ENCODE measurements at regions not wholly inside any gene's neighbourhood (a gene's known extent, or its start where the extent isn't known, plus 50 kb on each side); places are given as distances from the start of the nearest gene placed in this dataset.

DNA sequence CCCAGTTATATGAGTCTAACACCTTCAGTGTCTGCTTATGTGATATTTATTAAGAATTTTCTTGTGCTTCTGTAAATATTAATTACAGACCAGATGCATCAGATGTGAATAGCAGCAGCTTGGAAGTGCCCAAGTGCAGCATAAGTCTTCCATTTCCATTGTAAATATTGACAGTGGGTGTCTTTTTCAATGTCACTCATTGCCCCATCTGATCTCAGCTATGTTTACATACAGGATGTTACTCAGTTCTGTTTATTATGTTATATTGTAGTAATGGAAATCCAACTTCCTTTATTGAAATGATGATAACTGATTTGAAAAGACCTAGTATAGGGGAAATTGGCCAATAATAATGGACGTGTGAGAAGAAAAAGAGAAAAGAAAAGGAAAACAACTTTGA is 296.7 kb downstream of the SAMD5 start:
- TF ChIP-seq, protein P1, sequence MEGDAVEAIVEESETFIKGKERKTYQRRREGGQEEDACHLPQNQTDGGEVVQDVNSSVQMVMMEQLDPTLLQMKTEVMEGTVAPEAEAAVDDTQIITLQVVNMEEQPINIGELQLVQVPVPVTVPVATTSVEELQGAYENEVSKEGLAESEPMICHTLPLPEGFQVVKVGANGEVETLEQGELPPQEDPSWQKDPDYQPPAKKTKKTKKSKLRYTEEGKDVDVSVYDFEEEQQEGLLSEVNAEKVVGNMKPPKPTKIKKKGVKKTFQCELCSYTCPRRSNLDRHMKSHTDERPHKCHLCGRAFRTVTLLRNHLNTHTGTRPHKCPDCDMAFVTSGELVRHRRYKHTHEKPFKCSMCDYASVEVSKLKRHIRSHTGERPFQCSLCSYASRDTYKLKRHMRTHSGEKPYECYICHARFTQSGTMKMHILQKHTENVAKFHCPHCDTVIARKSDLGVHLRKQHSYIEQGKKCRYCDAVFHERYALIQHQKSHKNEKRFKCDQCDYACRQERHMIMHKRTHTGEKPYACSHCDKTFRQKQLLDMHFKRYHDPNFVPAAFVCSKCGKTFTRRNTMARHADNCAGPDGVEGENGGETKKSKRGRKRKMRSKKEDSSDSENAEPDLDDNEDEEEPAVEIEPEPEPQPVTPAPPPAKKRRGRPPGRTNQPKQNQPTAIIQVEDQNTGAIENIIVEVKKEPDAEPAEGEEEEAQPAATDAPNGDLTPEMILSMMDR (IDR thresholded peaks at IDR 0.05): no peak
- no peak overlapping the region for H3K27ac ChIP-seq
- no peak for DNase-seq (ENCODE audit: low spot score in 2 of 2)
- H3K9me3 ChIP-seq: peaks cover 0 to 8% of the 10 kb centered on the region in 2 donors
- H3K4me1 ChIP-seq: no peaks in the 10 kb centered on the region
- H3K36me3 ChIP-seq: no peaks in the 10 kb centered on the region
- no peak overlapping the region for H3K4me3 ChIP-seq
- intact Hi-C loops (cut with DNase I): no loop called here
- H3K27me3 ChIP-seq: no peaks in the 10 kb centered on the region

- Histone ChIP-seq H3K4me1 (no peaks in the 10 kb centered on the region), H3K27me3 (no peaks in the 10 kb centered on the region), H3K27ac (no peak overlapping the region), H3K4me3 (no peak overlapping the region), H3K36me3 (no peaks in the 10 kb centered on the region), H3K9me3 (peaks cover 0 to 8% of the 10 kb centered on the region in 2 donors)
- DNase-seq (ENCODE audit: low spot score in 2 of 2): no peak
- TF ChIP-seq, protein P1 (IDR thresholded peaks at IDR 0.05): no peak
- intact Hi-C loops (cut with DNase I): no loop called here
Measured at GRCh38 chr6:147806697-147807096, 298.2 kb downstream of the SAMD5 start.

- no peak for DNase-seq (ENCODE audit: low spot score in 2 of 2)
- H3K36me3 ChIP-seq: no peaks in the 10 kb centered on the region
- no peak overlapping the region for H3K4me3 ChIP-seq
- H3K27me3 ChIP-seq: no peaks in the 10 kb centered on the region
- TF ChIP-seq, protein P1 (IDR thresholded peaks at IDR 0.05): no peak
- peaks cover 0 to 8% of the 10 kb centered on the region in 2 donors for H3K9me3 ChIP-seq
- intact Hi-C loops (cut with DNase I): no loop called here
- H3K4me1 ChIP-seq: no peaks in the 10 kb centered on the region
- H3K27ac ChIP-seq: no peak overlapping the region
Measured at GRCh38 chr6:147808640-147809039, 300.1 kb downstream of the SAMD5 start.

DNA sequence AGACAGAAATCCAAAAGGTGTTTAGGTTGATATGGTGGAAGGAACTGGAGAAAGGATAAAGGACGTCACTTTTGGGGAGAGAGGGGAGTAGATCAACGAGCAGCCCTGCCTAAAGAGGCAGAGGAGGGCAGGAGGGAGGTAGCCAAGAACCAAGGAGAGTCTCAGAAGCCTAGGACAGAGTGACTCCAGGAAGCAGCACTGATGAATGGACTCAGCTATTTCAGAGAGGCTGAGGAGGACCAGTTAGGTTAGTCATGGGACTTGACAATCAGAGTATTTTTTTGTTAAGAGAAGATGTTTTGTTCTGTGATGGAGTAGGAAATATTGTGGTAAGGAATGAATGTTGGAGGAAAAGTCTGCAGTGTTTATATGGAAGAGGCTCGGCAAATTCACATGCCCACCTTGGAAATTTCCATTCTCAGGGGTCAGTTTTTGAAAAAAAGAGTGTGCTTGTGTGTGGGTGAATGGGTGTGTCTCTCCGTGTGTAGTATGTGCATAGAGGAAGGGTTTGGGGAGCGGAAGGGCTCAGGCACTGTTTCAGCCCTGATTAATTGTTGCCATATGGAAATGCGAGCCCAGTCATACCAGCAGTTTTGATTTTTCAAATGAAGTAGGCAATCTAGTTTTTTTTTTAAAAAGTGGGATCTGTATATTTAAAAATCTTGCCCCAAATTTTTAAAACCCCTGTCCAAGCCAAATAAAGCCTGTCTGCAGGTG is 303.6 kb downstream of the SAMD5 start:
- no peak for DNase-seq (ENCODE audit: low spot score in 2 of 2)
- H3K36me3 ChIP-seq: no peaks in the 10 kb centered on the region
- H3K27me3 ChIP-seq: no peaks in the 10 kb centered on the region
- H3K4me1 ChIP-seq: no peaks in the 10 kb centered on the region
- TF ChIP-seq, protein P1 (IDR thresholded peaks at IDR 0.05): no peak
- H3K4me3 ChIP-seq: no peak overlapping the region
- peaks cover 0 to 3% of the 10 kb centered on the region in 2 donors for H3K9me3 ChIP-seq
- intact Hi-C loops (cut with DNase I): no loop called here
- H3K27ac ChIP-seq: no peak overlapping the region

DNA sequence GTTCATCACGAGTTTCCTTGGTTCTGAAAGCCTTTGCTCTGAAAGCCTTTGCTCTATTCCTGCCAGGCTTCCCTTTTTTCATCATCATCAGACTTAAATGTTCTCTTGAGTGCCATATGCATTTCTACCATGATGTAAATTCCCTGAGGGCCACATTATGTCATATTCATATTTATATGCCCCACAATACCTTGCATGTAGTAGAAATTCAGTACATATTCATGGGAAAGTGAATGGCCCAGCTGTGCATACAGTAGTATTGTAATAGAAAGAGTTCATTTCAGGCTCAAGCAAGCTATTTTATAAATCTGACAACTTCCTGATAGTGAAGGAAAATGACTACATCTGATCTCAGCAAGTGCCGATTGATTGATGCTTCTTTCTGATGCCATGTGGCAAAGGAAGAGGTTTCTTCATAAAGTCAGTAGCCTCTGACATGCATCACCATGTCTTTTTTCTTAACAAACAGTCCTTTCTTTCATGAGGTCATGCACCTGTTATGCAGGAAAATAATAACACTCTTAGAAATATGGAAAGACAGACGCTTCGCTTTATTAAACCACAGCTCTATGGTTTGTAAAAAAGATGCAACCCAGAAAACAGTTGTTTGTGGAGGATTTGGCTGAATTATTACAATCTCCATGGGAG is 308.7 kb downstream of the SAMD5 start:
- intact Hi-C loops (cut with DNase I): no loop called here
- TF ChIP-seq, protein P1 (IDR thresholded peaks at IDR 0.05): no peak
- no peak for DNase-seq (ENCODE audit: low spot score in 2 of 2)
- Histone ChIP-seq H3K4me3 (no peak overlapping the region), H3K27ac (no peak overlapping the region), H3K4me1 (no peaks in the 10 kb centered on the region), H3K9me3 (no peaks in the 10 kb centered on the region), H3K27me3 (no peaks in the 10 kb centered on the region), H3K36me3 (no peaks in the 10 kb centered on the region)

Data from ascending aorta (tissue), 2 donors.